NCI-H524 (cell line): ENCODE measurements at regions not wholly inside any gene's neighbourhood (a gene's known extent, or its start where the extent isn't known, plus 50 kb on each side); places are given as distances from the start of the nearest gene placed in this dataset.

Experiments
- DNase-seq, 2 experiments: peaks; one replicate each; lab custom pipeline; 2025; lab: John Stamatoyannopoulos, UW

- DNase-seq, result no peak
These were observed 433.7 kb downstream of the ARHGEF28 start for GRCh38 chr5:74059706-74060105.

GRCh38 chr5:74056789-74057164 is 430.8 kb downstream of the ARHGEF28 start:
- DNase-seq, result peak in 1 of 2 experiments; percentile 33

GRCh38 chr5:74056107-74056788 is 430.3 kb downstream of the ARHGEF28 start:
- DNase-seq, result peak in 1 of 2 experiments; percentile 35

- peak; percentile 99 for DNase-seq
These were observed 429.6 kb downstream of the ARHGEF28 start for GRCh38 chr5:74055486-74056106.

- peak in 1 of 2 experiments; percentile 41 for DNase-seq
These were observed 428.8 kb downstream of the ARHGEF28 start for GRCh38 chr5:74054641-74055421.

- peak; percentile 58 to 88 for DNase-seq
These were observed 428.1 kb downstream of the ARHGEF28 start for GRCh38 chr5:74054139-74054538.

GRCh38 chr5:74052441-74053221 is 426.6 kb downstream of the ARHGEF28 start:
- no peak for DNase-seq

- peak in 1 of 2 experiments; percentile 11 for DNase-seq
These were observed 425.1 kb downstream of the ARHGEF28 start for GRCh38 chr5:74051076-74051475.

GRCh38 chr5:74044936-74045335 is 418.9 kb downstream of the ARHGEF28 start:
- DNase-seq, result no peak

GRCh38 chr5:74042959-74043358 is 417.0 kb downstream of the ARHGEF28 start:
- DNase-seq, result no peak

GRCh38 chr5:74042559-74042958 is 416.6 kb downstream of the ARHGEF28 start:
- no peak for DNase-seq

GRCh38 chr5:74041913-74042312 is 415.9 kb downstream of the ARHGEF28 start:
- DNase-seq, result no peak

- DNase-seq, result peak; percentile 21 to 68
These were observed 415.0 kb downstream of the ARHGEF28 start for GRCh38 chr5:74040811-74041491.

GRCh38 chr5:74040065-74040551 is 414.1 kb downstream of the ARHGEF28 start:
- peak; percentile 96 to 99 for DNase-seq

- no peak for DNase-seq
These were observed 411.3 kb downstream of the ARHGEF28 start for GRCh38 chr5:74037321-74037720.

GRCh38 chr5:74035521-74035937 is 409.5 kb downstream of the ARHGEF28 start:
- DNase-seq, result peak; percentile 67 to 72

GRCh38 chr5:74034733-74035132 is 408.7 kb downstream of the ARHGEF28 start:
- DNase-seq, result no peak

GRCh38 chr5:74032617-74033016 is 406.6 kb downstream of the ARHGEF28 start:
- no peak for DNase-seq

- no peak for DNase-seq
These were observed 405.5 kb downstream of the ARHGEF28 start for GRCh38 chr5:74031536-74031935.

GRCh38 chr5:74030821-74031220 is 404.8 kb downstream of the ARHGEF28 start:
- no peak for DNase-seq

- no peak for DNase-seq
These were observed 404.4 kb downstream of the ARHGEF28 start for GRCh38 chr5:74030371-74030770.
